RWPE2 (cell line): ENCODE measurements at regions not wholly inside any gene's neighbourhood (a gene's known extent, or its start where the extent isn't known, plus 50 kb on each side); places are given as distances from the start of the nearest gene placed in this dataset.

Experiments used
- ATAC-seq: fragments of 200-7000 bp; cut with Tn5 transposase; 3 replicates; pipeline ENCODE4 v1.9.1; 2021; ENCODE audit warnings: low read depth
- DNase-seq: peaks from one replicate; pipeline ENCODE4 v3.0.0-alpha.2; 2020; ENCODE audit warnings: low spot score
- H3K27ac ChIP-seq: fragments of 450-650 bp; 2 replicates; pipeline ENCODE4 v1.5.1; 2017; ENCODE audit warnings: mild to moderate bottlenecking; ENCODE audit not compliant: poor library complexity, severe bottlenecking
- H3K27me3 ChIP-seq: fragments of 250-450 bp; sonication (Bioruptor Pico); 2 replicates; pipeline ENCODE4 v1.5.1; 2021; ENCODE audit warnings: mild to moderate bottlenecking, moderate library complexity; ENCODE audit not compliant: insufficient read depth, poor library complexity, severe bottlenecking
- H3K36me3 ChIP-seq: fragments of 250-450 bp; sonication (Bioruptor Pico); 2 replicates; pipeline ENCODE4 v1.5.1; 2020; ENCODE audit warnings: low read depth, mild to moderate bottlenecking, moderate library complexity
- H3K4me1 ChIP-seq: fragments of 250-450 bp; sonication (Bioruptor Pico); 2 replicates; pipeline ENCODE4 v1.5.1; 2021; ENCODE audit warnings: mild to moderate bottlenecking, moderate library complexity; ENCODE audit not compliant: insufficient read depth, poor library complexity, severe bottlenecking
- H3K4me3 ChIP-seq: fragments of 250-450 bp; sonication (Bioruptor Pico); 2 replicates; pipeline ENCODE4 v1.5.1; 2021; ENCODE audit warnings: mild to moderate bottlenecking, moderate library complexity; ENCODE audit not compliant: severe bottlenecking
- H3K9me3 ChIP-seq: fragments of 250-450 bp; sonication (Bioruptor Pico); 2 replicates; pipeline ENCODE4 v1.5.1; 2021; ENCODE audit warnings: mild to moderate bottlenecking, moderate library complexity; ENCODE audit not compliant: severe bottlenecking
- TF ChIP-seq, protein P1 (sequence below): fragments of 450-650 bp; IDR thresholded peaks from one replicate; pipeline ENCODE4 v1.5.1; 2017; ENCODE audit warnings: mild to moderate bottlenecking, moderate library complexity; ENCODE audit not compliant: poor library complexity, severe bottlenecking

- Histone ChIP-seq H3K4me3 (no peak overlapping the region), H3K4me1 (no peaks in the 10 kb centered on the region), H3K27me3 (no peaks in the 10 kb centered on the region), H3K36me3 (no peaks in the 10 kb centered on the region), H3K9me3 (no peaks in the 10 kb centered on the region), H3K27ac (no peak overlapping the region)
- TF ChIP-seq, protein P1, sequence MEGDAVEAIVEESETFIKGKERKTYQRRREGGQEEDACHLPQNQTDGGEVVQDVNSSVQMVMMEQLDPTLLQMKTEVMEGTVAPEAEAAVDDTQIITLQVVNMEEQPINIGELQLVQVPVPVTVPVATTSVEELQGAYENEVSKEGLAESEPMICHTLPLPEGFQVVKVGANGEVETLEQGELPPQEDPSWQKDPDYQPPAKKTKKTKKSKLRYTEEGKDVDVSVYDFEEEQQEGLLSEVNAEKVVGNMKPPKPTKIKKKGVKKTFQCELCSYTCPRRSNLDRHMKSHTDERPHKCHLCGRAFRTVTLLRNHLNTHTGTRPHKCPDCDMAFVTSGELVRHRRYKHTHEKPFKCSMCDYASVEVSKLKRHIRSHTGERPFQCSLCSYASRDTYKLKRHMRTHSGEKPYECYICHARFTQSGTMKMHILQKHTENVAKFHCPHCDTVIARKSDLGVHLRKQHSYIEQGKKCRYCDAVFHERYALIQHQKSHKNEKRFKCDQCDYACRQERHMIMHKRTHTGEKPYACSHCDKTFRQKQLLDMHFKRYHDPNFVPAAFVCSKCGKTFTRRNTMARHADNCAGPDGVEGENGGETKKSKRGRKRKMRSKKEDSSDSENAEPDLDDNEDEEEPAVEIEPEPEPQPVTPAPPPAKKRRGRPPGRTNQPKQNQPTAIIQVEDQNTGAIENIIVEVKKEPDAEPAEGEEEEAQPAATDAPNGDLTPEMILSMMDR: no peak
- ATAC-seq: no peak
- no peak for DNase-seq
Observed at GRCh38 chr5:56463944-56464571, 230.9 kb upstream of the ANKRD55 start.

DNA sequence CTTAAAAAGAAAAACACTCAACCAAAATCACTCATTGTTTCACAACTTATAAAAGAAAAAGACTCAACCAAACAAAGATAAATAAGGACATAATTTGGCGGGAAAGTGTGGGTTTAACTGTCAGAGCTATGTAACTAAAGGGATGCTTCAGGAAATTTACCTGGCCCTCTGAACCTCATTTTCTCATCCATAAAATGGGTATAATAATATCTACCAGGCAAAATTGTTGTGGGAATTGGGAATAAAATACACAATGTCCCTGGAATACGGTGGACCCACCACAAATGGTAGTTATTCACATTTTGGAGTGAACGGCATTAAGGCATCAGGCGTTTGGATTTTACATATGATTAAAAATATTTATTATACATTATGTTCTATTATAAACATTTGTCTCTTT, 228.5 kb upstream of the ANKRD55 start:
- TF ChIP-seq, protein P1: no peak
- Histone ChIP-seq H3K4me3 (no peak overlapping the region), H3K27ac (no peak overlapping the region), H3K36me3 (no peaks in the 10 kb centered on the region), H3K4me1 (no peaks in the 10 kb centered on the region), H3K27me3 (no peaks in the 10 kb centered on the region), H3K9me3 (no peaks in the 10 kb centered on the region)
- ATAC-seq: no peak
- no peak for DNase-seq

GRCh38 chr5:56460681-56461191, 227.6 kb upstream of the ANKRD55 start:
- DNase-seq (no peak), ATAC-seq (no peak)
- Histone ChIP-seq H3K27ac (no peak overlapping the region), H3K27me3 (no peaks in the 10 kb centered on the region), H3K4me1 (no peaks in the 10 kb centered on the region), H3K4me3 (no peak overlapping the region), H3K9me3 (no peaks in the 10 kb centered on the region), H3K36me3 (no peaks in the 10 kb centered on the region)
- TF ChIP-seq, protein P1: no peak

DNA sequence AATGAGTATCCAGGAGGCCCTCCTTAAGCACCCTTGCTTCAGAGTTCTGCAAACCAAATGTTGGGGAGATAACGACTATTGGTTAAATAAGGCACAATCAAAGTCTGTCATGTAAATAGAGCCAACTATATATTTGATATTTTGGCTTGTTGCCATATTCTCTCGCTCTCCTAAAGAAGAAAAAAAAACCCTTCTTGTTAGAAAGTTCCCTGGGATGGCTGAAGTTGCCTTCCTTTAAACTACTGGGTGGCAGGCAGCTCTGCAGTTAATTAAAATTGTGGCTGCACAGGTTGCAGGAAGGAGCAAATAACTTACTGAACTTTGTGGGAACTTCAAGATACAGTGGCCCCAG, 227.0 kb upstream of the ANKRD55 start:
- Histone ChIP-seq H3K9me3 (no peaks in the 10 kb centered on the region), H3K4me3 (no peak overlapping the region), H3K4me1 (no peaks in the 10 kb centered on the region), H3K27ac (no peak overlapping the region), H3K36me3 (no peaks in the 10 kb centered on the region), H3K27me3 (no peaks in the 10 kb centered on the region)
- TF ChIP-seq, protein P1: no peak
- ATAC-seq: no peak
- DNase-seq: no peak

DNA sequence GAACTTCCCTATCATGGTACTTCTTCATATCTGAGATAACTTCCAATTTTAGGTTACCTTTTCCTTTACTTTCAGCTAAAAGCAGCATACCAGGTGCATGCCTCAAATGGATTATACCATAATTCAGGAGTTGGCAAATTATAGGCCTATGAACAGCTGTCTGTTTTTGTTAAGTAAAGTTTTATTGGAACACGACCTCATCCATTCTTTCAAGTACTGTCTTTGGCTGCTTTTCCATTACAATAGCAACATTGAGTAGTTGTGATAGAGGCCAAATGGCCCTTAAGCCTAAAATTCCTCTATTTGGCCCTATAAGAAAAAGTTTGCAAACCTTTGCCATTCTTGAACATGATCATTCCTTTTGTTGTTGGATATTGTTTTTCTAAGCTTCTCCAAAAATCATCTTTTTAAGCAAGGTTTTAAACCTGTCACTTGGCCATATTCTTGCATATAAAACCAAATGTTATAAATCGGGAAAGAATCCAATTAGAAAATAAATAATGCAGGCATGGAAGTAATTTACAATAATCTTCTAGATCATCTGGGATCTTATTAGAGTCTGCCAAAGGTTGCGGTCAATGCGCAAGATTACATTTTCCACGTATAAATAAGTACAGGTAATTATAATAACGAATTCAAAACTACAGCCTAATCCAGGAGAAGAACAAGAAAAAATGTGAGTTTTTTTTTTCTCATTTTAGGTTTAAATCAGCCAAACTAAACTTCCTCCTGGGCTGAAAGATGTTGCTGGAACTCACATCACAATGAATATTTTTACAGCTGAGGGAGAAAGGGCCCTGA, 226.5 kb upstream of the ANKRD55 start:
- DNase-seq (no peak), ATAC-seq (no peak)
- TF ChIP-seq, protein P1: no peak
- Histone ChIP-seq H3K27ac (no peak overlapping the region), H3K27me3 (no peaks in the 10 kb centered on the region), H3K36me3 (no peaks in the 10 kb centered on the region), H3K9me3 (no peaks in the 10 kb centered on the region), H3K4me3 (no peak overlapping the region), H3K4me1 (no peaks in the 10 kb centered on the region)
